ENCODE measurements at regions not wholly inside any gene's neighbourhood (a gene's known extent, or its start where the extent isn't known, plus 50 kb on each side); places are given as distances from the start of the nearest gene placed in this dataset.

DNA sequence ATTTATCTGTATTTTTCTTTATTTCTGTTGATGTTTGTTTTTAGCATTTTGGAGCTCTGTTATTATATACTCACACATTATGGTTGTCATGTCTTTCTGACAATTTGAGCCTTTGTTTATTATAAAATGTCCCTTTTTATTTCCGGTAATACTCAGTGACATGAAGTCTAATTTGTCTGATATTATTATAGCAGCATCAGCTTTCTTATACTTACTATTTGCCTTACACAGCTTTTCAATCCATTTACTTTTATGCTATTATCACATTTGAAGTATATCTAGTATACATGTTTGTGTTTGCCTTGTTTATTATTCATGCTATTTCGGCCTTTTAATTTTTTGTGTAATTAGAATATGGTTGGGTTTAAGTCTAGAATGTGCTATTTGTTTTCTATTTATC, 430.6 kb upstream of the FANCL start:
- no peak for DNase-seq

- DNase-seq = no peak
These were observed 428.9 kb upstream of the FANCL start for GRCh38 chr2:58669998-58670397.

- DNase-seq = no peak
These were observed 426.1 kb upstream of the FANCL start for GRCh38 chr2:58667137-58667774.

DNA sequence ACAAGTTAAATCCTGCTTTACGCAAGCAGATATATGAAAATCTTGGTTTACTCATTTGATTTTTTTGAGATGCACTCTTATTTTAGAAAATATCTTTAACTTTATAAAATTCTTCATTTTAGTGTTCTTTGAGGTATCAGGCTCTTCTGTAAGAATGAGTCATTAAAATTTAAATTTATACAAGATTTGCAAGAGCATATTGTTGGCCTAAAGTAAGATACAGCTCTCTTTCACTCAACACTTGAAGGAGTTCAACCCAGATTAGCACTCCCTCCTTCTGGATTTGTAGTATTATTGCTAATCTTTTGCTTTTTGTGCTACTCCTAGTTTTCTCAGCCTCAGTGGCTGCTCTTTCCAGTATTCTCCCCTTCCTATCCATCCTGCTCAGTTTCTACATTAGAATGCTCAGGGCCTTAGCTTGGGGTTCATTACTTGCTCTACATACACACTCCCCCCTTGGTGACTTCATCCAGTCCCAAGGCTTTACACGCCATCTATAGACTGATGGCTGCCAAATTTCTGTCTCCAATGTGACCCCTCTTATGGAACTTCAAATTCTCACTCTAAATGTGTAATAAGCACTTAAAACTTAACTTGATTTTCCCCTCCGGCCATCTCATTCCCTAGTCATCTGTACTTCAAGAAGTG, 425.3 kb upstream of the FANCL start:
- no peak for DNase-seq

GRCh38 chr2:58665154-58665553, 424.0 kb upstream of the FANCL start:
- no peak for DNase-seq

GRCh38 chr2:58664523-58665151, 423.5 kb upstream of the FANCL start:
- no peak for DNase-seq

- no peak for DNase-seq
These were observed 418.9 kb upstream of the FANCL start for GRCh38 chr2:58660046-58660445.

DNA sequence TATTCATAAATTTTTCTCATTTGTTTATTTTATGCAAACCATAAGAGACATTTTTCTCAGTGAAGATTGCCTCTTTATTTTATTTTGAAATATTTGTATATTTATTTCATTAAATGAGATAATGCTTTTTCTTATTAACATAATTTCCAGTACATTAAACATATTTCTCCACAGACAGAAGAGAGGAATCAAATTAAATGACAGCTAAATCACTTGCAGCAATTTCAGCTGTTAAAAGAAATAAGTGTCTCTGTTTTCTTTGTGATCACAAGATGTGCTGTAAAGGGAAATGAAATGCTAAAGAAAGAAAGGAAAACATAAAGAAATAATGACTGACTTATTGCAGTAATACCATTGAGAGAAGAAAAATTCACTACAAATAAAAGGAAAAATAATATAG, 414.0 kb upstream of the FANCL start:
- no peak for DNase-seq

DNA sequence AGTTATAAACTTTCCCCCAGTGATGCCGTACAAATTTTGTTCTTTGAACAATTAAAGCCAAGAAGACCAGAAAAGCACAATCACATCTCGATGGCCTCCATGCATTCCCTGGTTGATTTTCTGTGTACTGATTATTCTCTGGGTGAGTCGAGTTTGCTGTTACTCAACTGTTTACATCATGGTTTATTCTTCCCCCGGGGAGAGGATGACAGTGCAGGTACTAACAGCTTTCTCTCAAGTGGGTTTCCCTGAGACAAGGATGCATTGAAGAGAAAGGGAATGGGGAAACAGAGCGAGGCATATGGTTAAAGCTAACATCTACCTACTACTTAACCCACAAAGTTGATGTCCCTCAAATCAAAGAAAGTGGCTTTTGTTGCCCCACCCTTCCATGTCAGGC, 410.8 kb upstream of the FANCL start:
- no peak for DNase-seq

DNA sequence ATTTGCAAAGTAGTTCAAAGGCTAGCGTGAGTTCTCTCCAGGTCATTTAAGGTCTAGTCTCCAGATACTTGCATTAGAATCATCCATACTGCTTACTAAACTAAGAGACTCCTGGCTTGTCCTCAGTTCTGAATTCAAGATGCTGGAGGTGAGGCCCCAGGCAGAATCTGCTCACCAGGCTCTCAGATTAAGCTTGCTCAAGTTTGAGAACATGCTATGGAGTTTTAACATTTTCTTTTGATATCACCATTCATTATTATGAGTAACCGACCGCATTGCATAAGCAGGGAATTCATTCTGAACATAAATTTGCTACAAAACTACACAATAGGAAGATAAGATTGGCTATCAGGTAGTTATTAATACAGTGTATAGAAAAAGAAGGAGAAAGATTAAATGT, 409.7 kb upstream of the FANCL start:
- no peak for DNase-seq

DNA sequence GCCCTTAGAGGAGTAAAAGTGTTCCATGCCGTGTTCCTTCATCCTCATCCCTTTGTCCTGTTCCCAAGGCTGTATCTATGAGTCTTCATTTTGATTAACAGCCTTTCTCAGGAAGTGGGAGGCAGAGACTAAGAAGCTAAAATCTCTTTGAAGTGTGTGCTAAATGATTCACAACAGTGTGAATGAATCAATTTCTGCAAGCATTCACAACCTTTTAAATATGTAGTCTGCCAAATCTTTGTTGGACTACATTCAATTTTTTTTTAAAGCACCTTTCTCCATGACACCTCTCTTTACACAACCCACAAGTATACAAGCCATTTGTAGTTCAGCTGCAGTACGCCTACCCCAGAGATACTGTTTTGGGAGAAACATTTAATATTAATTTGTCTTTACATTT, 408.6 kb upstream of the FANCL start:
- no peak for DNase-seq

- DNase-seq = no peak
These were observed 403.9 kb upstream of the FANCL start for GRCh38 chr2:58645017-58645416.

DNA sequence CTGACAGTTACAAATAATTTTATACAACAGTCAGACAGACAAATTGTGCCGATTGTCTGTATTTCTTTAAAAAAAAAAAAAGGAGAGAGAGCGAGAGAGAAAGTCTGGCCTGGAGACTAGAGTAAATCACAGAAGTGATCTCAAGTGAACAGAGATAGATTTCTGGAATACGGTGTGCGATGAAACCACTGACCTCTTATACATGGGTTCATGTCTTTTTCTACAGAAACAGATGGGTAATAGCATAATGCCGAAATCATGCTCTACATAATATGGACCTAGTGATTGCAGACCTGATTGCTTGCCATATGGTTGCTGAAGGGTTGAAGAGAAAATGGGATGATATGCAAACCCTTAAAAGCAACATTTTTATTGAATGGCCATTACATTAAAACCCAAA, 403.3 kb upstream of the FANCL start:
- no peak for DNase-seq

DNA sequence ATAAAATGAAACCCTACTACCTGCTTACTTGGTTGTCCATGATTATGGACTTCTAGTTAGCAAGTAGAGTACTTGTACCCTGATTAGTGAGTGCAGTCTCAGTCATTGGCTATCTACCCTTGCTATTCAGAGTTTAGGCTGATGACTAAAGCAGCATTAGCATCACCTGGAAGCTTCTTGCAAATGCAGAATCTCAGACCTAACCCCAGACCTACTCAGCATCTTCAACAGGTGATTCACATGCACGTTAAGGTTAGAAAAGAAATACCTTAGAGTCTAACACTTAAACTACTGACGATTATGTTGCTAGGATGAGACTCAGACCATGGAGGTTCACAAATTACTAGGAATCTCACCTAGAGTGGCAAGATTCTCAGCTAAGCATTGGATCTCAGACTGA, 399.9 kb upstream of the FANCL start:
- DNase-seq = no peak

DNA sequence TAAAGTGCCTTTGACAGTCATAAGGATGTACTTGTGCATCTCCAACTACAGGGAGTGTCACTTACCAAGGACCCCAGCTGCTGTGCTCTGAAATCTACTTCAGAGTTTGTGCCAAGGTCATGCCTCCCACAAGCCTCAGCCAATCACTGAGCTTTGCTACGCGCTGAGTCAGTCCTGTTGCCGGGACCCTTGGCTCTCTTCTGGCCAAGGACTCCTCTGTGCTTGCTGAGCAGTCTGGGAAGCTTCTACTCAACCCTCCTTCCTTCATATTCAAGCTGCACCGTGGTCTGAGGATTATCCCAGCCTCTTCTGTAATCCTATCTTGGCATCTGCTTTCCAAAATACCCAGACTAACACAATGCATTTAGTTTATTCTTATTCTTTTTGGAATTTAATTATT, 398.9 kb upstream of the FANCL start:
- no peak for DNase-seq

DNA sequence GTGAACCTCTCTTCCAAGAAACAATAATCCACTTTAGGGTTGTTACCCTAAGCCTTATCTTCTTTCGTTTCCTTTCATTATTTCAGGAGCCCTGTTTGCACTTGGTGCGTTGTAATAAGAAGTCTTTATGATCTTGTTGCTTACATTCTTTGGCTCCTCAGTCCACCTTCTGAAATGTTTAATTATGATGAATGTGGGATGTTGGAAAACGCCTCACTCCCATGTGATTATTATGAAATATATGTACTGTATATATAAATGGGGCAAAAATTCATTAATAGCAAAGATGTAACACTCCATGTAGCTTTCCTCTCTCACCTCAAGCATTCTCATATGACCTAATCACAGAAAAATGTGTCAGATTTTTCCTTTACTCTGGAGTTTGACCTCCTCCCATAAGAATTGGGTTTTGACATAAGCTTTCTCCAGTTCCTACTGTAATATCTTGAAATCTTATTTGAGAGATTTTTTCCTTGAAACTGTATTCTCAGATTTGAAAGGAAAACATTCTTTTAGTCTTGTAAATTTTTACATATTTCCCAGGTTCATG, 397.2 kb upstream of the FANCL start:
- DNase-seq = no peak

DNA sequence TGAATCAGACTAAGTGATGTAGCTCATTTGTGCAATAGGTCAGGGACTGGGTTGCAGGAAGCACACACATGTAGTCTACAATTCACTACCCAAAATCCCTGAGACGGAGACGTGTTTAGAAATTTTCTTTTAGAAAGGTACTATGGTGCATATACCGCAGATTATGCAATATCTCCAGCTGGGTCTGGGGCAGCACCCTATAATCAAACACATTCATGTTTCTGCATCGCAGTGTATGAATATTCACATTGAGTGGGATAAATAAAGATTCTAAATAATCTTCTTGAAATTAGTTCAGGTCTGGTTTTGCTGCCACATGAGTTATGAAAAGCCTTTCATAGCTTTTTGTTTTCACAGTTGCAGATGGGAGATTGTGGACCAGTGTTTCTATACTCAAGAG, 395.7 kb upstream of the FANCL start:
- no peak for DNase-seq

- no peak for DNase-seq
These were observed 394.8 kb upstream of the FANCL start for GRCh38 chr2:58635801-58636375.

DNA sequence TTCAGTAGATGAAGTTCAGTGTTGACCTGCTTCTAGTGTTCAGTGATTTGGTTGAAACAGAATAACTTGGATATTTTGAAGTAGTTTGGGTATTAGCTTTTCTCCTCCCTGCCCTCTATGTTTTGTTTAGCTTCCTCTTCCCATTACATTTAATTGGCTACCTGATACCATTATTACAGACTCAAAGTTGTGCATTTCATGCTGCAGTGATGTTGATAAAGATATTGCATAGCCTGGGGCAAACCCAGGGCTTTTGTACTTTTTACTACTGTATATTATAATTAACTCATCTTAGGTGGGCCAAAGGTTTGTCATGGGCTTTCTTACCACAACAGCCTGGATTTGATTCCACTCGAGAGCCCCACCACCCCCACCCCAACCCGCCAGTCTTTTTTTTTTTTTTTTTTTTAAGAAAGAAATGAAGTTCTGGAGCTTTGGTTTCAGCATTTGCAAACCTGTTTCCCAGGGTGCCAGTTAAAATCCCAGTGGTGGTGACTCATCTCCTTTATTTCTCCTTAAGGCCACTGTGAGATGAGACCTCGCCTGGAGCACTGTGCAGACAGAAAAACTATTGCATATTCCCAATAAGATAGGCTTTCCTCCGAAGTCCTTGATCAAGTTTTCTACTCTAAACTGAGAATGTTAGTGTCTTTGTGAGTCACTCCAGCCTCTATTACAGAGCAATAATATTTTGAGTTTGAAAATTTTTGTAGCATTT, 393.7 kb upstream of the FANCL start:
- no peak for DNase-seq

DNA sequence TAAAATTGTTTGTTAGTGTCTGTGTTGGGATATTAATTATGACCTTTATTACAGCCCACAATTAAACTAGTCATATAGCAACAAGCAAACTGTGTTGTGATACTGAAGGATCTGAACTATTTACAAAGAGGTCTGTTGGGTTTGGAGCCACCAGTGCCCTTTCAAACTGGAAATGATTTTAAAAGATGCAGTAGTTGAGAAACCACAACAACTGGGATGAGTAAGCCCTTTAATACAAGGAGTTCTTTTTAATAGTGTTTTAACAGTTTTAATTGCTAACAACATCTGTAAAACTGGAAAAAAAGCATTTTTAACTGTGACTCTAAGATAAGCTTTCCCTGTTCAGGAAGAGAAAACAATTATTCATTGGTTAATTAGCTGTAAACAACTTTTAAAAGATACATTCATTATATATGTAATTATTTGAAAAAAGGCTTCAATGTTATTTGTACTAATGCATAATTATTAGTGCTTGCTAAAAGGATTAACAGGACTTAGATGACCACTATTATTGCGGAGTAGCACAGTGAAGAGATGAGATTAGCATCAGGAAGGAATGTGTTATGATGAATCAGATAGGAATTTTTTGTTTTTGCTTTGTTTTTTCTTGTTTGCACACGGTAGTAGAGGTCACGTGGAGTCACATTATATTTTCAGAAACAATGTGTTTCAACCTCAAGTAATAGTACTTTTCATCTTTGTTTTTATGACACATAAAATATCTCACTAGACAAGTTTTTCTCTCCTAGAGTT, 392.7 kb upstream of the FANCL start:
- no peak for DNase-seq

DNA sequence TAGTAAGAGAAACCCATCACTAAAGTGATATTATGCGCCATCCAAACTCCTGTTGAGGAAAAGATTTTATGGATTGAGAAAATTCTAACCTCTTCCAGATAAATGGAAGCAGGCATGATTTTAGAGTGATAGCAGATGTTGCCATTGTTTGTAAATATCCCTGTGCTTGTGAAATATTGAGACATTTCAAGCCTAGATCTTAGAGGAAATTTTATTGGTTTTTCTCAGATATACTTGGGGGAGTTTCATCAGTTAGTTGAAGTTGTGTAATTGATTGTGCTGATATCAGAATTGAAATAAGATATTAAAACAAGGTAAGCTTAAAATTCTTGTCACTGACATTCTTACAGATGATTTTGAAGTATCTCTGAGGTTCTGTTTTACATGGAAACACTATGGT, 390.9 kb upstream of the FANCL start:
- no peak for DNase-seq

DNA sequence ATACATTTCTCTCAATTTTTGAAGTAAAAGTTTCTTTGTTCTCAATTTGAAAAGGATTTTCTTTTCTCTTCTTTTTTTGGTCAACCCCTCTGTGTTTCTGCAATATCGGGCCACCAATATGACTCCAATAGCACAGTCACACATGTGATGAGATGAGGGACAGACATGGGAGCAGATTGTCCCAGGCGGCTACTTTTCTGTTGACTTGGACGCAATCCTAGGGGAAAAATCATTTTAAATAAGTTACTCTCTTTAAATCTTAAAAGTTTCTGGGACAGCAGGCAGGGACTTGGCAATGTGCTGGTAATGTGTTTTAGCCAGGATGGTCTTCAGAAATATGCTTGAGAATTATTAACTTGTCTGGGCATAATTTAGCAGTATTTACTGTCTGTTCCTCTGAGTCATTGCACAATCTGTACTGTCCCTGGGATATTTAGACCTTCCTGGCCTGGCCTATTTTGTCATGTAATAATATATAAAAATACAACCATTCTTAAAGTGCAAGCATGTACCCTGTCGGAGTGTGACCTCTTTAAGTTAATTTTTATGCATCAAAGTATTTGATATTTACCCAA, 388.5 kb upstream of the FANCL start:
- no peak for DNase-seq
